HepG2 (cell line): ENCODE measurements at regions not wholly inside any gene's neighbourhood (a gene's known extent, or its start where the extent isn't known, plus 50 kb on each side); places are given as distances from the start of the nearest gene placed in this dataset.

Experiments
- ATAC-seq: fragments of 200-7000 bp; cut with Tn5 transposase; 3 replicates; pipeline ENCODE4 v1.9.1; 2020; ENCODE audit warnings: mild to moderate bottlenecking, moderate library complexity
- BruUV-seq: library from RNA; stranded (reverse); fragments of 400-500 nt; replicated peaks from 2 replicates; lab custom pipeline; 2021; lab: Mats Ljungman, UMichigan
- CTCF ChIA-PET: fragments of 300-600 bp; formaldehyde crosslinking; extraction: SDS; loops from one replicate; lab custom pipeline; 2021; ENCODE audit warnings: low total read pairs, inconsistent platforms, low intra/inter-chr PET ratio; lab: Yijun Ruan, JAX
- POLR2A ChIA-PET: fragments of 350-600 bp; sonication (Branson Sonifier 250); formaldehyde crosslinking; loops from one replicate; lab custom pipeline; 2020; ENCODE audit warnings: antibody characterized with exemption, inconsistent platforms; lab: Yijun Ruan, JAX
- DNase-seq: peaks from one replicate; pipeline ENCODE4 v3.0.0-alpha.2; 2015; ENCODE audit warnings: low spot score
- FAIRE-seq: peaks from 3 replicates; lab custom pipeline; 2011; peaks lifted over from hg19 to GRCh38; lab: Jason Lieb, UNC
- H2AFZ ChIP-seq: one replicate; pipeline ENCODE4 v1.6.1; 2011; ENCODE audit warnings: low read length, inconsistent platforms
- H3K27ac ChIP-seq: fragments of 300-600 bp; 3 replicates; pipeline ENCODE4 v1.8.0; 2011; ENCODE audit warnings: mixed run types, mild to moderate bottlenecking, mixed read lengths, low read length, inconsistent platforms; ENCODE audit not compliant: insufficient read depth; ENCODE audit errors: extremely low read length
- H3K27me3 ChIP-seq, 2 experiments: fragments of 200-600 bp in 1 of 2; 2 replicates in 1 of 2; 3 replicates in 1 of 2; pipeline versions ENCODE4 v1.6.0 to v1.8.0; 2011; ENCODE audit warnings: low read length in 2 of 2, mild to moderate bottlenecking in 2 of 2, moderate library complexity in 2 of 2, inconsistent platforms in 1 of 2; ENCODE audit not compliant: insufficient read depth in 2 of 2, control insufficient read depth in 1 of 2
- H3K36me3 ChIP-seq, 2 experiments: fragments of 200-600 bp in 1 of 2; replicated peaks in 1 of 2; 2 replicates in 1 of 2; 3 replicates in 1 of 2; pipeline versions ENCODE4 v1.5.1 to v1.8.0; 2011; ENCODE audit warnings: low read length in 2 of 2, inconsistent platforms in 1 of 2; ENCODE audit not compliant: insufficient read depth in 2 of 2, control insufficient read depth in 1 of 2
- H3K4me1 ChIP-seq: 2 replicates; pipeline ENCODE4 v1.5.1; 2012; ENCODE audit warnings: low read length, inconsistent platforms; ENCODE audit not compliant: insufficient read depth
- H3K4me2 ChIP-seq: 2 replicates; pipeline ENCODE4 v1.6.0; 2011; ENCODE audit warnings: low read depth, low read length, inconsistent platforms
- H3K4me3 ChIP-seq, 3 experiments: fragments of 200-600 bp in 1 of 3; sonication (generic), shearing (Covaris generic) in 1 of 3; replicated peaks in 1 of 3; 2 replicates each; pipeline ENCODE4 v1.5.1; 2011 to 2016; ENCODE audit warnings: low read length in 3 of 3, inconsistent platforms in 2 of 3, low read depth in 2 of 3, mild to moderate bottlenecking in 2 of 3, control low read depth in 1 of 3, mixed read lengths in 1 of 3; ENCODE audit not compliant: insufficient read depth in 1 of 3
- H3K79me2 ChIP-seq: one replicate; pipeline ENCODE4 v1.6.1; 2011; ENCODE audit warnings: low read length, inconsistent platforms; ENCODE audit not compliant: insufficient read depth
- H3K9ac ChIP-seq: 2 replicates; pipeline ENCODE4 v1.6.0; 2011; ENCODE audit warnings: mild to moderate bottlenecking, low read depth, low read length, inconsistent platforms; ENCODE audit not compliant: insufficient read depth
- H3K9me3 ChIP-seq: 2 replicates; pipeline ENCODE4 v1.5.1; 2012; ENCODE audit warnings: mild to moderate bottlenecking, low read length
- H4K20me1 ChIP-seq: 2 replicates; pipeline ENCODE4 v1.6.0; 2011; ENCODE audit warnings: inconsistent platforms, mild to moderate bottlenecking, low read length, moderate library complexity; ENCODE audit not compliant: insufficient read depth
- ARID2 ChIP-seq: sonication (generic); formaldehyde crosslinking; IDR thresholded peaks from 2 replicates; pipeline ENCODE4 v1.8.1; 2022; ENCODE audit warnings: mild to moderate bottlenecking, missing genetic modification reagents, borderline replicate concordance
- HOXD1 ChIP-seq: sonication (generic); formaldehyde crosslinking; IDR thresholded peaks from 2 replicates; pipeline ENCODE4 v1.5.0; 2020; ENCODE audit warnings: missing genetic modification reagents
- IKZF4 ChIP-seq: sonication (generic); formaldehyde crosslinking; IDR thresholded peaks from 2 replicates; pipeline ENCODE4 v1.5.1; 2020; ENCODE audit warnings: borderline replicate concordance, mild to moderate bottlenecking, low read depth, missing genetic modification reagents; ENCODE audit errors: not compliant biosample characterization
- KAT2B ChIP-seq: fragments of 150-350 bp; IDR thresholded peaks from 2 replicates; pipeline ENCODE4 v1.6.1; 2014; ENCODE audit warnings: low read depth, low read length, borderline replicate concordance
- NFRKB ChIP-seq: fragments of 450-650 bp; IDR thresholded peaks from 2 replicates; pipeline ENCODE4 v1.6.1; 2017
- SPEN ChIP-seq: sonication (generic); formaldehyde crosslinking; IDR thresholded peaks from 2 replicates; pipeline ENCODE4 v1.5.1; 2020; ENCODE audit warnings: low read depth, mild to moderate bottlenecking, missing genetic modification reagents
- U2AF1 ChIP-seq: fragments of 200-400 bp; formaldehyde crosslinking; optimal IDR thresholded peaks from 2 replicates; pipeline ENCODE3; 2017; ENCODE audit warnings: mild to moderate bottlenecking, low read depth, low read length
- U2AF2 ChIP-seq: fragments of 200-400 bp; formaldehyde crosslinking; IDR thresholded peaks from 2 replicates; pipeline ENCODE4 v1.6.1; 2017; ENCODE audit warnings: low read depth, mild to moderate bottlenecking, low read length
- ZBTB43 ChIP-seq: sonication (generic); formaldehyde crosslinking; conservative IDR thresholded peaks from 2 replicates; pipeline ENCODE4 v1.4.0; 2020; ENCODE audit warnings: missing genetic modification reagents
- ZNF280D ChIP-seq: sonication (generic); formaldehyde crosslinking; IDR thresholded peaks from 2 replicates; pipeline ENCODE4 v1.5.1; 2020; ENCODE audit warnings: mild to moderate bottlenecking, missing genetic modification reagents
- ZNF337 ChIP-seq: sonication (generic); formaldehyde crosslinking; IDR thresholded peaks from 2 replicates; pipeline ENCODE4 v1.5.1; 2020; ENCODE audit warnings: missing genetic modification reagents, low read depth, mild to moderate bottlenecking, borderline replicate concordance
- ZNF33B ChIP-seq: sonication (generic); formaldehyde crosslinking; IDR thresholded peaks from 2 replicates; pipeline ENCODE4 v1.5.1; 2020; ENCODE audit warnings: mild to moderate bottlenecking, missing genetic modification reagents
- ZNF597 ChIP-seq: sonication (generic); formaldehyde crosslinking; IDR thresholded peaks from 2 replicates; pipeline ENCODE4 v1.5.0; 2020; ENCODE audit warnings: missing genetic modification reagents
- WGBS: methylation state at CpG from one replicate; pipeline ENCODE4 v1.1.6; 2017; ENCODE audit warnings: low lambda C conversion rate; 5-methylcytosine and 5-hydroxymethylcytosine counted together
- in situ Hi-C: cut with HindIII; loops from 2 replicates; pipeline ENCODE4 v1.10.0; 2017; ENCODE audit warnings: low pct_unique_long_range_greater_than_20kb; ENCODE audit not compliant: extremely low pct_ligation_motif_present
- intact Hi-C: fragments of 100-400 bp; cut with micrococcal nuclease; formaldehyde crosslinking; loops from one replicate; pipeline ENCODE4 v1.10.0; 2022; ENCODE audit not compliant: unreplicated experiment
- TF ChIP-seq, protein P1 (sequence below): sonication (generic); formaldehyde crosslinking; IDR thresholded peaks from 2 replicates; pipeline ENCODE4 v1.5.1; 2020; ENCODE audit warnings: missing genetic modification reagents, mild to moderate bottlenecking, borderline replicate concordance
- TF ChIP-seq, protein P2 (sequence below): IDR thresholded peaks from 2 replicates; pipeline ENCODE4 v1.6.1; 2018; ENCODE audit warnings: missing genetic modification reagents

DNA sequence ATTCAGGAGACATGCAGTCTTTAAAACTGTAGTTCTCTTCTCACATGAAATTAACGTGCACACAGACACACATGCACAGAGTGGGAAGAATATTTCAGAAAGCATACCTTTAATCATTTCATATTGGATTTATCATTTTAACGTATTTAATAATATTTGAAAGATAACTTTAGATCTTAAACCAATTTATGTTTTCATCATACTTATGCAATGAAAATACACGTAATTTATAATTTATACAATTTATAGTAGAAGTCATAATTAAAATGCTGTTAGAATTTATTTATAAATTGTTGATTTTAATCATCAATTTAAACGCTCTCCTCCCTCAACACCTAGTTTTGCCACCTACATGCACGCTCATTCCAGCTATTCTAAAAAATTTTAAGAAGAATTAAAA, 894.9 kb upstream of the CTNND2 start:
- Histone ChIP-seq H3K9ac (no peak overlapping the region), H3K27me3 (no peaks in the 10 kb centered on the region), H3K4me1 (no peaks in the 10 kb centered on the region), H3K4me3 (no peak overlapping the region), H3K4me2 (no peak overlapping the region), H4K20me1 (no peaks in the 10 kb centered on the region), H3K27ac (no peak overlapping the region), H2AFZ (no peak overlapping the region), H3K79me2 (no peaks in the 10 kb centered on the region), H3K9me3 (peaks cover 64% of the 10 kb centered on the region), H3K36me3 (no peaks in the 10 kb centered on the region)
- DNase-seq (no peak), ATAC-seq (no peak), FAIRE-seq (no peak)
- in situ Hi-C loops: no loop called here
- CTCF ChIA-PET: no interaction called here
- WGBS: 2% methylated on average over 5 of the region's 5 CpGs
- no TSS peak for BruUV-seq
- POLR2A ChIA-PET: no interaction called here
- intact Hi-C loops: no loop called here
- TF ChIP-seq HOXD1 (CRISPR knock-in tag): no peak
- no peak for TF ChIP-seq ARID2 (CRISPR knock-in tag)
- TF ChIP-seq, protein P1, sequence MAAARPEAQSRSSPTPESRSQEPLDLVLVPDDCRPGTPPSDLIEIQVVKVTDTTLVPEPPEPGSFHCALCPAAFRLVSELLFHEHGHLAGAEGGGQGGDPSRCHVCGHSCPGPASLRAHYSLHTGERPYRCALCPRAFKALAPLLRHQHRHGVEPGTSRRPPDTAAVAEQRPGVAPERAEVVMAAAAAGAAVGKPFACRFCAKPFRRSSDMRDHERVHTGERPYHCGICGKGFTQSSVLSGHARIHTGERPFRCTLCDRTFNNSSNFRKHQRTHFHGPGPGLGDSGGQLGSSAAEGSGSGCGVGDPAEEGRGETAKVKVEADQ (CRISPR knock-in tag): no peak
- TF ChIP-seq ZNF597 (CRISPR knock-in tag): no peak
- no peak for TF ChIP-seq KAT2B
- TF ChIP-seq, protein P2, sequence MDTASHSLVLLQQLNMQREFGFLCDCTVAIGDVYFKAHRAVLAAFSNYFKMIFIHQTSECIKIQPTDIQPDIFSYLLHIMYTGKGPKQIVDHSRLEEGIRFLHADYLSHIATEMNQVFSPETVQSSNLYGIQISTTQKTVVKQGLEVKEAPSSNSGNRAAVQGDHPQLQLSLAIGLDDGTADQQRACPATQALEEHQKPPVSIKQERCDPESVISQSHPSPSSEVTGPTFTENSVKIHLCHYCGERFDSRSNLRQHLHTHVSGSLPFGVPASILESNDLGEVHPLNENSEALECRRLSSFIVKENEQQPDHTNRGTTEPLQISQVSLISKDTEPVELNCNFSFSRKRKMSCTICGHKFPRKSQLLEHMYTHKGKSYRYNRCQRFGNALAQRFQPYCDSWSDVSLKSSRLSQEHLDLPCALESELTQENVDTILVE (CRISPR knock-in tag): no peak
- no peak for TF ChIP-seq ZNF280D (CRISPR knock-in tag)
- TF ChIP-seq ZNF33B (CRISPR knock-in tag): no peak
- no peak for TF ChIP-seq ZNF337 (CRISPR knock-in tag)
- no peak for TF ChIP-seq IKZF4
- no peak for TF ChIP-seq ZBTB43 (CRISPR knock-in tag)
- no peak for TF ChIP-seq NFRKB
- TF ChIP-seq U2AF2: no peak
- no peak for TF ChIP-seq U2AF1
- TF ChIP-seq SPEN: no peak
